ENCODE measurements at regions not wholly inside any gene's neighbourhood (a gene's known extent, or its start where the extent isn't known, plus 50 kb on each side); places are given as distances from the start of the nearest gene placed in this dataset.
A peak's percentile ranks its signal among the peaks of the same experiment; 100 is the strongest.

DNA sequence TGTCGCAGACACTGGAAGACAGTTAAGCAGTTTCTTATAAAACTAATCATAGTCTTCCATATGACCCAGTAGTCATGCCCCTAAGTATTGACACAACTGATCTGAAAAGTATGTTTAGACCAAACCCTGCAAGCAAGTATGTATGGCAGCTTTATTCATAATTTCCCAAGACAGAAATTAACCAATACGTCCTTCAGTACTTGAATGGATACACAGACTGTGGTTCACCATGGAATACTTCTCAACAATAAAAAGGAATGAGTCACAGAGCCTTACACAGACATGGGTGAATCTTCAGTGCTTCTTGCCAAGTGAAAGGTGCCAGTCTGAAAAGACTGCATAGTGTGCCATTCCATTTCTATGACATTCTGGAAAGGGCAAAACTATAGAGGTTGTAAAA lies 50.2 kb upstream of the AKR1E2 start:
- no peak for DNase-seq (ENCODE audit: low spot score)

DNA sequence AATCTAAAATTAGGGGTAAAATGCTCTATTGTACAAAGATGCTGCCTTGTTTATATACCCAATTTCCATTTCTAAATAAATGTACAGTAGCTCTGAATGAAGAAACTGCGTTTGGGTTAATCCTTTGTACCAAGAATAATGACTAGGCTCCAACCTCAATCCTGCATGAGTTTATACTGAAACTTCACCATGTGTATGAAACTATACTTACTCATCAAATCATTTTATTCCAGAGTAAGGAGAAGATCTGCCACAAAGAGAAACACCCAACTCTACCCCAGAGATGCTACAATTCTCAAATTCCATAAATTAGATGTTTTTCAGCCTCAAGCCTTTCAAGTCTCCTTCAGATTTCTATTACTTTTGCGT lies 53.8 kb upstream of the AKR1E2 start:
- no peak for DNase-seq (ENCODE audit: low spot score)

DNA sequence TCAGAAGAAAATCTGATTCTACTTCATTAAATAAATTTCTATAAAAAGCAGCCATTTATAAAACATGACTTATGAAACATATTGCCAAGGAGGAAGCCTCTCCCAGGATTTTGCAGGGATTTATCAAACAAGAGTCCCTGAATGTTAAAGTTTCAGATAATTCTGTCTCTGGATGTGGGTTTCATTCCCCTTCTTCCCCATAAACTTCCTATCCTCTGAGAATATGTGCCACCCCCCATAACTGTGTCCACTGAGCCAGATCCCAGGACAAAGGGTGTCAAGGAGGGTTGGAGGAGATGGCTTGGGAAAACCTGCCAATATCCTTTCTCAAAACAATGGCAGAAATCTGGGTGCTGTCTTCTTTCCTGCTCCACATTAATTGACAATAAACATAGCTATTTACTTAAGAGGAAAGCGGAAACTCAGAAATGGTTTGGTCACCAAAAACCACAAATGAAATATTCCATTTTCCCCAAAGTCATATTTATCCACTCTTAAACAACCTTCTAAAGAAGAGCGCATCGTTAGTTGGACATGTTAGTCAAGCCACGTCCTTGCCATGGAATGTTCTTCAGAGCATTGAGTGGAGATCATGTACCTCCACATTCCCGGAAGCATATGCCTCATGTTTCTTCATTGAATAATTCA lies 54.3 kb upstream of the AKR1E2 start:
- DNase-seq (ENCODE audit: low spot score): no peak

DNA sequence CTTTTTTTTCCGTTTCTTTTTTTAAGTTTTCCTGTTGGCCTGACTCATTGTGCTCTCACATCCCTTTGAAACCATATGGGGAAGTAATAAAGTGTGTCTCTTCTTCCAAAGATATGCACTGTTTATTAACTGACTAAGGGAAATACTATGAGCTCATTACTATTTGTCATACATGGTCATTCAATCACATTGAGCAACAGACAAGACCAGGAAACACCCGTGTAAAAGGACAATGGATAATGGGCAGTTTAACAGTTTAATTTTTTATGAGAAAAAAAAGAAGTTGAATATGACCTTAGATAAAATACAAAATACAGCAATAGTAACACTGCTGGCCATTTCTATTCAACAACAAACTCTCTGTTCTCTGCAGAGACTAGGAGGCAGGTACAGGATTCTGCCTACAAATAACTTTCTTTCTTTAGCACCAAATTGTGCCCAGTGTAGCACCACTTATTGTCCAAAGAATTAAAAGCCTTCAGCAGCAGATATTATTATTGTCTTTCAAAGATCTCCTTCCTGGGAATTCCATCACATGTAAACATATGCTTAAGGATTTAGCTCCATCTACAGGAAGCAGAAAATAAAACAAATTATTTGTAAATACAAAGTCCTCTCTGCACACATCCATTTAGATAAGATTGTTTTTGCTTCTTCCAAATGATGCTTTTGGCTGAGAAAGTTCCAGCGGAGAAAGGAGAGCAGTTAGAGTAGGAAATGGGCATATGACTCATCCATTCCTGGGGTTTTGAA lies 55.0 kb upstream of the AKR1E2 start:
- DNase-seq (ENCODE audit: low spot score): peak; percentile 48

DNA sequence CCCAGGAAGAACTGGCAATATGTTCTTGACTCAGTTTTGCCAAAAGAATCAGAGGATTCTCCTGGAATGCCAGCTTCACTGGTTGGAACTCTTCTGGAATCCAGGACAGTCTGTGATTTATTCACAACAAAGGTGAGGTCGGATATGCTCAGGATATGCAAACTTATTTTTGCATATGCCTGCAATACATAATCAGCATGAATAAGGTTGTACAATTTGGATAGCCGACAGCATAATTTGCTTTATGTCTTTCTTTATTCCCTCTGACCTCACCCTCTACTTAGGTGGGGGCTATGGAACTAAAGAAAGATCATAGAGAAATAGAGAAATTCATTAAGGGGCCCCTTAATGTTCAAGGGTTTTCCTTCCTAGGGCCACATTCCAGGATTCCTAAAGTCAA lies 57.6 kb upstream of the AKR1E2 start:
- DNase-seq (ENCODE audit: low spot score): no peak

DNA sequence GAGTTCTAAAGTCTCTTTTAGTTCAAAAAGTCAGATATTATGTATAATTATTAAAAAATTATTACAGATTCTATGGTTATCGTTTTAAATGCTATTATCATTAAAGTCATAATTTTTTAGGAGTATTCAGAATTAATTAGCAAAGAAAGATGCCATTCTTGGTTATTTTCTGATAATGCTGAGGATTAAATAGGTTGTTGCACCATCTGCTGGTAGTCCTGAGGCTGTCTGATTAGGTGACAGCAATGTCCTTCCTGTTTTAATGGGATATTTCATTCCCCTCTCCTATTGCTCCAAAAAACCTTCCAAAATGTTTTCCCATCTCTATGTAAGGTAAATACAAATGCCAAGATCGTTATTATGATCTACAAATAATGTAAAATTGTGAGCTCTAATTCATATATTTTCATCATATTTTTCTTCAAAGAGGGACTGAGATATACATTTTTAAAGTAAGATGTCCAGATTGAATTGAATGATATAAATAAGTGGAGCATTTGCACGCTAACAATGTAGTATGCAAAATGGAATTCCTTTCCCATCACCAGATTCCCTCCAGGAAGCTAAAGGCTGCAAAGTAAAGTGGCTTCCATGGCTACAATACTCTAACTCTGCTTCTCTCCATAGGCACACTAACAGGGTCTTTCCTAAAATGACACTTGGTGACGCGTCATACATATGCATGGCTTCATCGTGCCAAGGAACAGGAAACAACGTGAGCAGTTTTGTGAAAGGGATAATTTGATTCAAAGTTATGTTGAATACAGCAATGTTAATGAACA lies 58.8 kb upstream of the AKR1E2 start:
- DNase-seq (ENCODE audit: low spot score): peak; percentile 41

DNA sequence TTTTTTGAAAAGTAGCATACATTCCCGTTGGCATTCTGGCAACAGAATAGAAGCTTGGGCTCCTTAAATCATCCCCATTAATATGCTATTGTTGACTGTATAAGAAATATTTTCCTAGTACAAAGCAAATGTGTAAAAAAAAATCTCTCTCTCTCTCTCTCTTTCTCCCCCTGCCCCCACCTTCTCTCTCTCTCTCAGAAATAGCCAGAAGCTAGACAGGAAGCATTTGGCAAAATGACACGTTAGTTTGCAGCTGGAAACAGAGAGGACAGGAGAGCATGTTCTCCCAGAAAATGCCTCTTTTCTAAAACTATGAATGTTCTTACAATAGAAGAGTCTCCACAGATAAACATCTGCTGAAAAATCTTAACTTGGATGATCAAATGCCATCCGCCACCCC lies 59.6 kb upstream of the AKR1E2 start:
- no peak for DNase-seq (ENCODE audit: low spot score)

DNA sequence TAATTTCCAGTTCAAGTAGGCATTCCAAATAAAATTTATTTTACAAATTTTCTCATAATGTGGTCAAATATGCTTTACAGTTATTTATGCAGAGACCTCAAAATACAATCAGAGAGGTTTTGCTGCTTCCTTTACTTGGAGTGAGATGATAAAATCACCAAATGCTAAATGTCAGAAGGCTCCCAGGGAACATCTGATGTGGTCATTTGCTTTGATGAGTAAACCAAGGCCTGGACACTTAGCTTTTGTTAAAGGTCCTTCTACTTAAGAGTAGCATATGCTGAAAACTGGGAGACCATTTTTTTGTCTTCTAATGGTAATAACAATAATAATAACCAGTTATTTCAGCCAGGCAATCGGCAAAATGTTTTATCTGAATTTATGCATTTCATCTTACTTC lies 60.6 kb upstream of the AKR1E2 start:
- no peak for DNase-seq (ENCODE audit: low spot score)

DNA sequence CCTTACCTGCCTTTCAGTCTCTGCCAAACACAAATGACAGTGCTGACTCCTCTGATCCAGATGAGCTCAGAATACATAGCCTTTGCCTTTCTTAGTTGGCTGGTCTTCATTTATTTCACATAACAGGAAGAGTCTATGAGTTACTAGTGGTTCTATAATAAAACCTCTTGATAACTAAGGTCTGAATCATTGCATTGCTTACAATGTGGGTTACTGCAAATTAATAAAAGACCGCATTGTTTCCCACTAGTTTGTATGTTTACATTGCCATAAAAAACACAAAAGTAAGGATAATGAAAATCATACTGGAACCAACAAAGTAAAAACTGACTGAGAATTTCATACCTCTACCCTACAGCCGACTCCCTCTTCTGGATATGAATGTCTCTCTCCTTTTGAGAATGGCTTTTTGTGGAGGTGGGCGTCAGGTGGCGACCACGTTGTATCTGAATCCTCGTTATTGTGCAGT lies 62.0 kb upstream of the AKR1E2 start:
- no peak for DNase-seq (ENCODE audit: low spot score)

DNA sequence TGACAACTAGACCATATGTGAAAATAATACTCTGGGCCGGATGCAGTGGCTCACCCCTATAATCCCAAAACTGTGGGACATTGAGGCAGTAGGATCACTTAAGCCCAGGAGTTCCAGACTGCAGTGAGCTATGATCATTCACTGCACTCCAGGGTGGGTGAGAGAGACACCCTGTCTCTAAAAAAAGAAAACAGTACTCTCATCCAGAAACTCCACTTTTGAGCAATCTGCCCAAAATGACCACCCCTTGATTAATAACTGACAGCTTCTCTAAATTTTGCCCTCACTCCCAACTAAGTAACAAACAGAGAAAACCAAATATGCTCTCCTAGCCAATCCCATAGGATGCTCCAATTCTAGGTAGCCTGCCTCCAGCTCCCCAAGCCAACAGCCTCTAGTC lies 62.5 kb upstream of the AKR1E2 start:
- no peak for DNase-seq (ENCODE audit: low spot score)

DNA sequence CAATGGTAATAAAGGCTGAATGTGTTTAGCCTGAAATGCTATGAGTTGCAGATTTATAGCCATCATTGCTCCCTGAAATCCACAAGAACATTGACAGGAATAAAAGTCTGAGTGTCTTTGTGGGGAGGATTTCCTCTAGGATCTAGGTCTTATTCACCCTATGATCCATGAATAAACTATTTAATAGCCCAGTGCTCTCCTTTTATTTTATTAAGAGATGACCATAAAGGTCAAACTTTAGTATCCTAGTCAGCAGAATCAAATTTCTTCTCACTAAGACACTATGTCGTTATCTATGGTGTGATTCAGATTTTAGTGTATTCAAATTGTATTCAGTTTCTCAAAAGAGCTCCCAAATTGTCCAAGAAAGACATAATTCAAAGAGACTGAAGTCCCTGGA lies 67.8 kb upstream of the AKR1E2 start:
- no peak for DNase-seq (ENCODE audit: low spot score)

DNA sequence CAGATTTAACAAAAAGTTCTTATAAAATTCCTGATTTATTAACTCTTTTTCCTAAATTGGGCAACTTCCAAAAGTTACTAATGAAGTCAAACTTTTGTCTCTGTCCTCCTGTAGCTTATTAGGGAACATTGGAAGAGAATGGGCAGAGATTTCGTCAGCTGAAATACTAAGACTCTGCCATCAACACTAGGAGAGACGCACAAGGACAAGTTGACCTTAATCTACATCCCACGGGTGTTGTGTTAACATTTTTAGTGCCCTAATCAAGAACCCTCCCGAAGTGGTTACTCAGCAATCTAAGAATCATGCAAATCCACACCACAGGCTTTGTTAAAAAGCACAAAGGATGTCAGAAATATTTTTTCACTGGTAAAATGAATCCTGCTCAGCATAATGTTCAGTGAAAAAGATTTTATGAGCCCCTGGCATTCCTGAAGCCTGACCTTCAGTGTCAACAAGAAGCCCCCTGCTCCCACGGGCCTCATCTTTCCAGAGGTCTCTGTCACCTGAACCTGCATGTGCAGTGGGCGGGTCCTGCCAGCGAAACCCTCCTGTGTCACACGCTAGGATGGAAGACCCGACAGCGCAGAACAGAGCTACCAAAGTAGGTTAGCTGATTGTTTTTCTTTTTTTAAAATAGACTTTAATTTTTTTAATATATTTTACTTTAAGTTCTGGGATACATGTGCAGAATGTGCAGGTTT lies 70.6 kb upstream of the AKR1E2 start:
- no peak for DNase-seq (ENCODE audit: low spot score)

DNA sequence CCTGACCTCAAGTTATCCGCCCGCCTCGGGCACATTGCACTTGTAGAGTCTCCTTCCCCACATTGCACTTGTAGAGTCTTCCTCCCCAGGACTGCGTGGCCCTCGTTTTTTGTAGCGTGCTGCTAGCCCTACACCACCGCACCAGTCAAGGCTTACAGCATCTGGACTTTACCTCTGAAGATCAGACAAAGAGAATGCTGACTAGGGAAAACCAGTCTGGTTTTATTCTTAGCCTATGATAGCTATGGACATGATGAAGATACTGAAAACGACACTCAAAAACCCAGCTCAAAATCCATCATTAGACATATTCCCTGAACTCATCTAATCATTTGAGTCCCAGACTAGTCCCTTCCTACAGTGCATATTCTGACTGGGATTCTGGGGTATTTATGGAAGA lies 71.9 kb upstream of the AKR1E2 start:
- no peak for DNase-seq (ENCODE audit: low spot score)

DNA sequence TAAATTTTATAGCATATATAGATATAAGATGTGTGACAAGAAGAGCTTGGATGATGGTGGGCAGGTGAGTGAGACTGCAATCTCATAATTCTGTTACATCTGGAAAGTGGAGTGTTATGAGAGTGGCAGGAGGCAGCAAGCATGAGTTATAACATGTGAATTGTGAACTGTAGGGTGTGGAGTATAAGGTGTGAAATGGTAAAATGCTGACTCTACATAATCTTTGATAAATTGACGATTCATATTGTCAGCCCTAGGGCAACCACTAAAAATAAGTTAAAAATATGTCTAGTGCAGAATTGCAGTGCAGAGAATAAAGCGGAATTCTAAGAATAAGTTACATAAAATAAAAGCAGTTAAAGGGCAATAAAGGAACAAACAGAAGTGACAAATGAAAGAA lies 74.8 kb upstream of the AKR1E2 start:
- no peak for DNase-seq (ENCODE audit: low spot score)

DNA sequence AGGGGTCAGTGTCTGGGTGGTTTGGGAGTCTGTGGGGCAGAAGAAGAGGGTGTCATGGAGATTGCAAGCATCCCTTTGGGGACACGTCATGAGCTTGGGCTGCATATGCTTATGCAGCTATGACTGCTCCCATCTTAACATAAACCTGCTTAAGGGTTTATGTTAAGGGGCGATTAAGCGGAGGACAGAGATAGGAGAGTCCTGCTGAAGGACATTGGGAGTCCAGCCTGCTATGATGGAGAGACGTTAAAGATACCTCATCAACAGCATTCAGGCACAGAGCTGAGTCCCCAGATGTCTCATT lies 76.8 kb upstream of the AKR1E2 start:
- DNase-seq (ENCODE audit: low spot score): no peak

DNA sequence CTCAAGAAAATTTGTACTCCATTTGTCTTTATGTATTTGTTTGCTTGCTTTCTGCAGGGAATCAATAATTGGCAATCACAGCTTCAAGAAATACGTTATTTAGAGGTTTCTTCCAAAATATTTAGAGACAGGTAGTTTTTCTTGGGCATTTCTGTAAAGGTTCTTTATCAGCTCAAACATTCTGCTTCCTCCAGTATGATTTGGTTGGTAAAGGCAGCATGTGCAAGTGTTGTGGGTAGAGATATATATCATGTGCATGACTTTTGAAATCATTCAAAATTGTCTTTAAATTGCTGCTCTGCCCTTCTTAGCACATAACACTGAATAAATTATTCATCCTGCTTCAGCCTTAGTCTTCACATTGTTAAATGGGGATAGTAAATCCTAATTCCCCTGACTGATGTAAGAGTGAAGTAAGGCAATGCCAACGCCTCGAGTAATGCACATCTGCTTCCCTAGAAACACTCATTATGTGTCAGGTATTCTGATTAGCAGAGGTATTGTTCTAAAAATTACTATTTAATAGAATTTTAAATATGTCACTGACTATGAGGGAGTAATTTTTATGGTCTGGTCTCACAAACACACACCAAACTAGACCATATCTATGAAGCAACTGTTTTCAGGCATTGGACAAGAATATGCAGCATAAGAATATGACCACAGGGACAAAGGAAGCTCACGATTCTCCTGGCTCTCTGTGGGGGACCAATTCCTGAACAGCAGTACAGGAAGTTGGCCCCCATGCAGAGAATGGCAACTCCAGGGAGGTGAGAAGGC lies 77.3 kb upstream of the AKR1E2 start:
- DNase-seq (ENCODE audit: low spot score): no peak

DNA sequence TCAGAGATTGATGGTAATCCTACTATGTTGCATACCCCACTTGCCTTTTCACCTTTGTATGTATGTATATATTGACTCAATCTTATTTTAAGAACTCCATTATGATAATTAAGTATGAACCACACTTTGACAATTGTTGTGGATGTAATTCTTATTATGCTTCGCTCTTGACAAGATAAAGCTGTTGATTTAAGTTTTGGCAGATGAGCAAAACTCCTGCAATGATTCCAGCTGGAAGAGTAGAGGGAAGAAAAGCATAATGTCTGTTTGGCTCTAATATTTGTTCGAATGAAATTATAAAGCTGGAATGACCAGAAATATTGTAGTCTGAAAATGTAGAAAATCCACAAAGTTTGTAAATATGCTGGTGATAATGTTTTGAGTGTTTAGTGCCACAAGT lies 83.8 kb upstream of the AKR1E2 start:
- no peak for DNase-seq (ENCODE audit: low spot score)

DNA sequence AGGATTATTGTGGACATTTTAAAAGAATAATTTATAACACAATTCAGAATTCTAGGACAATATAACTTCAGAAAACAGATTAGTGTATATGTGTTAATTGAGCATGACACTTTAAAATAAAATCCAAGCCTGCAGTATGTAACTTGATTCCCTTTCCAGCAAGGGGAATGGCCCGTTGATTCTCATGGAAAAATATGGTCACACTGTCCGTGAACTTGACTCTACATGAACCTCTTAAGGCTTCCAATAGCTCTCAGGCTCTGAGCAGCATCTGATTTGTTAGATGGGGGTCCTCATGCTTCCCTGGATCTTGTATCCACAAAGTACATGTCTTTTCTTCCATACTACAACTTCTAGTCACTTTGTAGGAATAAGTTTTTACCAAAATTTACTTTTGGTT lies 85.5 kb upstream of the AKR1E2 start:
- DNase-seq (ENCODE audit: low spot score): no peak

DNA sequence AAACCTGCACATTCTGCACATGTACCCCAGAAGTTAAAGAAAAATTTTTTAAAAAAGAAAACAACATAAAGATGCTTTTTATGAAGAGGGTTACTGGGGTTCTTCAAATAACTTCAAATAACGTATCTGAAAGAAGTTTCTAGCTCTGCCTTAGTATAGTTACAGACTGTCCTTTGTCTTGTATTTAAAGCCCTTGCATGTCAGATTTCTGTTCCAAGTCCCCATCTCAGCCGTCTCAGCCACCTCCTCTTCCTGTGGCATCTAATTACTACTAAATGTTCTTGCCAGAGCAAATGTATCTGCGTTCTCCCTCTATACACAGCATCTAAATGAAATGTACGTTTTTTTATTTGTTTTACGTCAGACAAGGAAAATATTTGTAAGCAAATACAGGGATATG lies 89.4 kb upstream of the AKR1E2 start:
- no peak for DNase-seq (ENCODE audit: low spot score)

DNA sequence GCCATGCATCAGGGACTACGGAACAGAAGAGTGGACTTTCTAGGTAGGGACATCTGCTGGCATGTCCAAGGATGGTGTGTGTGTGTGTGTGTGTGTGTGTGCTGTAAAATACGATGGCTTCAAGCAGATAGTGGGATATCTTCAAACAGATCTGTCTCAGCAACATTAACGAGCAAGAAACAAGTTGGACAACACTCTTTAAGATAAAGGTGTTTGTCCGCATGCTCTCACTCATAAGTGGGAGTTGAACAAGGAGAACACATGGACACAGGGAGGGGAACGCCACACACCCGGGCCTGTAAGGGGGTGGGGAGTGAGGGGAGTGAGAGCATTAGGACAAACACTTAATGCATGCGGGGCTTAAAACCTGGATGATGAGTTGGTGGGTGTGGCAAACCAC lies 89.8 kb upstream of the AKR1E2 start:
- DNase-seq (ENCODE audit: low spot score): no peak

DNA sequence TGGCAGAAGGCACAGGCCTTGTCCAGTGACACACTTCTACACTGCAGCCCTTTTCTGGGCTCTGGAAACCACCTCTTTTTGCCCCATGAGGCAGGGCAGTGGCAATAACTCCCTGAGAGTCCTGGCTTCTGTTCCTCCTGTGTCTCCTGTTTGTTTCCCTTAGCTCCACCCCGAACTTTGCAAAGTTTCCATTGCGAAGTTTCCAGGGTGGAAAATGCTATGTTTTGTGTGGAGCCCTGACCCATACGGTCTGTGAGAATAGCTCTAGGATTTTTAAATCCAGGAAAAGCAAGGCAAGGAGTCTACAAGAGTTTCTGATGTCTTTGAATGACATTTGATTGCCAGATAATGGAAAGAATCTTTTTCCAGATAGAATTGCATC lies 92.2 kb upstream of the AKR1E2 start:
- no peak for DNase-seq (ENCODE audit: low spot score)
